HepG2 (cell line): ENCODE measurements at regions not wholly inside any gene's neighbourhood (a gene's known extent, or its start where the extent isn't known, plus 50 kb on each side); places are given as distances from the start of the nearest gene placed in this dataset.
A peak's percentile ranks its signal among the peaks of the same experiment; 100 is the strongest.

Experiments used
- AGO2 ChIP-seq: fragments of 200-400 bp; formaldehyde crosslinking; optimal IDR thresholded peaks from 2 replicates; pipeline ENCODE3; 2017; ENCODE audit warnings: mild to moderate bottlenecking, low read depth, low read length, moderate library complexity
- ATF4 ChIP-seq, 2 experiments: fragments of 450-650 bp in 1 of 2; sonication (generic) in 1 of 2; formaldehyde crosslinking; IDR thresholded peaks; 2 replicates each; pipeline versions ENCODE4 v1.5.0 to v1.8.0; 2020 to 2022; ENCODE audit warnings: mild to moderate bottlenecking in 1 of 2, missing genetic modification reagents in 1 of 2
- EHMT2 ChIP-seq: fragments of 200-600 bp; sonication (generic); IDR thresholded peaks from 2 replicates; pipeline ENCODE4 v1.7.0; 2017; ENCODE audit warnings: antibody characterized with exemption, low read depth, low read length, borderline replicate concordance
- FOSL2 ChIP-seq: sonication (generic); formaldehyde crosslinking; IDR thresholded peaks from 2 replicates; pipeline ENCODE4 v1.4.0; 2020; ENCODE audit warnings: missing genetic modification reagents
- FOXC1 ChIP-seq: sonication (generic); formaldehyde crosslinking; IDR thresholded peaks from 2 replicates; pipeline ENCODE4 v1.8.0; 2022; ENCODE audit warnings: mild to moderate bottlenecking, missing genetic modification reagents, borderline replicate concordance
- GTF3A ChIP-seq: sonication (generic); formaldehyde crosslinking; conservative IDR thresholded peaks from 2 replicates; pipeline ENCODE4 v1.4.0; 2020; ENCODE audit warnings: mild to moderate bottlenecking, missing genetic modification reagents
- KAT8 ChIP-seq: IDR thresholded peaks from 2 replicates; pipeline ENCODE4 v1.6.1; 2016; ENCODE audit warnings: missing genetic modification reagents, missing compliant biosample characterization
- KDM1A ChIP-seq: IDR thresholded peaks from 2 replicates; pipeline ENCODE4 v1.6.1; 2016; ENCODE audit warnings: missing compliant biosample characterization
- KDM3A ChIP-seq: IDR thresholded peaks from 2 replicates; pipeline ENCODE4 v1.6.1; 2018; ENCODE audit warnings: low read depth, missing compliant biosample characterization
- MYPOP ChIP-seq: sonication (generic); formaldehyde crosslinking; IDR thresholded peaks from 2 replicates; pipeline ENCODE4 v1.8.1; 2023; ENCODE audit warnings: mild to moderate bottlenecking, moderate library complexity, missing genetic modification reagents
- PHB2 ChIP-seq: fragments of 450-650 bp; IDR thresholded peaks from 2 replicates; pipeline ENCODE4 v1.6.1; 2018; ENCODE audit not compliant: partially characterized antibody
- SIX1 ChIP-seq: sonication (generic); formaldehyde crosslinking; IDR thresholded peaks from 2 replicates; pipeline ENCODE4 v1.4.0; 2020; ENCODE audit warnings: missing genetic modification reagents, borderline replicate concordance
- TBX3 ChIP-seq: fragments of 450-650 bp; IDR thresholded peaks from 2 replicates; pipeline ENCODE4 v1.6.1; 2017; ENCODE audit warnings: antibody characterized with exemption, mild to moderate bottlenecking, inconsistent platforms, borderline replicate concordance
- TRIM24 ChIP-seq: sonication (generic); formaldehyde crosslinking; IDR thresholded peaks from 2 replicates; pipeline ENCODE4 v1.8.0; 2022; ENCODE audit warnings: mild to moderate bottlenecking, missing genetic modification reagents
- ZBTB20 ChIP-seq: sonication (generic); formaldehyde crosslinking; IDR thresholded peaks from 2 replicates; pipeline ENCODE4 v1.8.1; 2023; ENCODE audit warnings: missing genetic modification reagents, low read depth, mild to moderate bottlenecking, borderline replicate concordance
- ZBTB38 ChIP-seq: sonication (generic); formaldehyde crosslinking; IDR thresholded peaks from 2 replicates; pipeline ENCODE4 v1.5.1; 2020; ENCODE audit warnings: mild to moderate bottlenecking, missing genetic modification reagents
- ZBTB8A ChIP-seq: sonication (generic); formaldehyde crosslinking; IDR thresholded peaks from 2 replicates; pipeline ENCODE4 v1.4.0; 2020; ENCODE audit warnings: mild to moderate bottlenecking, low read depth, missing genetic modification reagents, borderline replicate concordance
- ZMYM3 ChIP-seq: sonication (generic); formaldehyde crosslinking; IDR thresholded peaks from 2 replicates; pipeline ENCODE4 v1.5.1; 2020; ENCODE audit warnings: mild to moderate bottlenecking, missing genetic modification reagents
- ZNF124 ChIP-seq: sonication (generic); formaldehyde crosslinking; IDR thresholded peaks from 2 replicates; pipeline ENCODE4 v1.4.0; 2020; ENCODE audit warnings: missing genetic modification reagents
- ZNF180 ChIP-seq: sonication (generic); formaldehyde crosslinking; IDR thresholded peaks from 2 replicates; pipeline ENCODE4 v1.4.0; 2020; ENCODE audit warnings: low read depth, missing genetic modification reagents, borderline replicate concordance
- ZNF367 ChIP-seq: sonication (generic); formaldehyde crosslinking; IDR thresholded peaks from 2 replicates; pipeline ENCODE4 v1.4.0; 2020; ENCODE audit warnings: missing genetic modification reagents, borderline replicate concordance
- ZNF446 ChIP-seq: sonication (generic); formaldehyde crosslinking; IDR thresholded peaks from 2 replicates; pipeline ENCODE4 v1.5.0; 2020; ENCODE audit warnings: mild to moderate bottlenecking, missing genetic modification reagents
- ZNF558 ChIP-seq: sonication (generic); formaldehyde crosslinking; IDR thresholded peaks from 2 replicates; pipeline ENCODE4 v1.9.0; 2022; ENCODE audit warnings: mild to moderate bottlenecking, missing genetic modification reagents, borderline replicate concordance
- ZNF709 ChIP-seq: sonication (generic); formaldehyde crosslinking; IDR thresholded peaks from 2 replicates; pipeline ENCODE4 v1.5.0; 2020; ENCODE audit warnings: mild to moderate bottlenecking, missing genetic modification reagents
- TF ChIP-seq, protein P1 (sequence below): sonication (generic); formaldehyde crosslinking; IDR thresholded peaks from 2 replicates; pipeline ENCODE4 v1.8.1; 2023; ENCODE audit warnings: mild to moderate bottlenecking, missing genetic modification reagents
- TF ChIP-seq, protein P2 (sequence below): IDR thresholded peaks from 2 replicates; pipeline ENCODE4 v1.4.0; 2020; ENCODE audit warnings: mild to moderate bottlenecking, missing genetic modification reagents

DNA sequence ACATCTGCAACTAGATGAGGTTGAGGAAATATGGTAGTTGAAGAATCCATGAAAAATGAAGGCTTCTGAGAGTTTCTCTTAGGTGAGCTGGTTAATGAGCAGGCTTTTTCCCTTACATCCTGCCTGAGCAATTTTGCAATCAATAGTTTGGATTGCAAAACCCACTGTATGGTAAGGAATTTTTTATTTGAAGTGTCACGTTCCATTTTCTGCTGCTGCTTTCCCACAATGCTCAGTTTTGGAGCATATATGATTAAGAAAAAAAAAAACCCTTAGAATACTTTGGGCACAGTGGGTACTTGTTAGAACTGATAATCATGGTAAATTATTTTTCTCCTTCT is 144.2 kb downstream of the PCSK1 start (continued):
- TF ChIP-seq SIX1 (0 out of 2 replicates have a peak, but pooled peaks have one; percentile 60), MYPOP (no peak; the same call in 1 of the 2 replicates), GTF3A (CRISPR knock-in tag) (no peak), TRIM24 (CRISPR knock-in tag) (peak; percentile 84; the same call in 1 of the 2 replicates), ZNF367 (CRISPR knock-in tag) (no peak), AGO2 (no peak), KAT8 (CRISPR knock-in tag) (0 out of 2 replicates have a peak, but pooled peaks have one; percentile 24), ZNF180 (CRISPR knock-in tag) (no peak), ZNF446 (CRISPR knock-in tag) (no peak), PHB2 (no peak), FOXC1 (no peak), FOSL2 (CRISPR knock-in tag) (0 out of 2 replicates have a peak, but pooled peaks have one; percentile 7), KDM1A (CRISPR knock-in tag) (no peak), ZNF709 (CRISPR knock-in tag) (no peak), KDM3A (CRISPR knock-in tag) (no peak; the same call in 1 of the 2 replicates), EHMT2 (no peak), TBX3 (no peak), ZBTB20 (CRISPR knock-in tag) (no peak), ZNF124 (CRISPR knock-in tag) (0 out of 2 replicates have a peak, but pooled peaks have one; percentile 28), ZBTB8A (CRISPR knock-in tag) (no peak), ATF4 (CRISPR knock-in tag; IDR thresholded peaks at IDR 0.05) (peak in 1 of 2 experiments; percentile 71; a peak in 2 of 4 replicates), ZMYM3 (CRISPR knock-in tag) (no peak), ZBTB38 (CRISPR knock-in tag) (no peak), ZNF558 (CRISPR knock-in tag) (no peak)
- TF ChIP-seq, protein P1, sequence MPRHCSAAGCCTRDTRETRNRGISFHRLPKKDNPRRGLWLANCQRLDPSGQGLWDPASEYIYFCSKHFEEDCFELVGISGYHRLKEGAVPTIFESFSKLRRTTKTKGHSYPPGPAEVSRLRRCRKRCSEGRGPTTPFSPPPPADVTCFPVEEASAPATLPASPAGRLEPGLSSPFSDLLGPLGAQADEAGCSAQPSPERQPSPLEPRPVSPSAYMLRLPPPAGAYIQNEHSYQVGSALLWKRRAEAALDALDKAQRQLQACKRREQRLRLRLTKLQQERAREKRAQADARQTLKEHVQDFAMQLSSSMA (CRISPR knock-in tag) = no peak
- TF ChIP-seq, protein P2, sequence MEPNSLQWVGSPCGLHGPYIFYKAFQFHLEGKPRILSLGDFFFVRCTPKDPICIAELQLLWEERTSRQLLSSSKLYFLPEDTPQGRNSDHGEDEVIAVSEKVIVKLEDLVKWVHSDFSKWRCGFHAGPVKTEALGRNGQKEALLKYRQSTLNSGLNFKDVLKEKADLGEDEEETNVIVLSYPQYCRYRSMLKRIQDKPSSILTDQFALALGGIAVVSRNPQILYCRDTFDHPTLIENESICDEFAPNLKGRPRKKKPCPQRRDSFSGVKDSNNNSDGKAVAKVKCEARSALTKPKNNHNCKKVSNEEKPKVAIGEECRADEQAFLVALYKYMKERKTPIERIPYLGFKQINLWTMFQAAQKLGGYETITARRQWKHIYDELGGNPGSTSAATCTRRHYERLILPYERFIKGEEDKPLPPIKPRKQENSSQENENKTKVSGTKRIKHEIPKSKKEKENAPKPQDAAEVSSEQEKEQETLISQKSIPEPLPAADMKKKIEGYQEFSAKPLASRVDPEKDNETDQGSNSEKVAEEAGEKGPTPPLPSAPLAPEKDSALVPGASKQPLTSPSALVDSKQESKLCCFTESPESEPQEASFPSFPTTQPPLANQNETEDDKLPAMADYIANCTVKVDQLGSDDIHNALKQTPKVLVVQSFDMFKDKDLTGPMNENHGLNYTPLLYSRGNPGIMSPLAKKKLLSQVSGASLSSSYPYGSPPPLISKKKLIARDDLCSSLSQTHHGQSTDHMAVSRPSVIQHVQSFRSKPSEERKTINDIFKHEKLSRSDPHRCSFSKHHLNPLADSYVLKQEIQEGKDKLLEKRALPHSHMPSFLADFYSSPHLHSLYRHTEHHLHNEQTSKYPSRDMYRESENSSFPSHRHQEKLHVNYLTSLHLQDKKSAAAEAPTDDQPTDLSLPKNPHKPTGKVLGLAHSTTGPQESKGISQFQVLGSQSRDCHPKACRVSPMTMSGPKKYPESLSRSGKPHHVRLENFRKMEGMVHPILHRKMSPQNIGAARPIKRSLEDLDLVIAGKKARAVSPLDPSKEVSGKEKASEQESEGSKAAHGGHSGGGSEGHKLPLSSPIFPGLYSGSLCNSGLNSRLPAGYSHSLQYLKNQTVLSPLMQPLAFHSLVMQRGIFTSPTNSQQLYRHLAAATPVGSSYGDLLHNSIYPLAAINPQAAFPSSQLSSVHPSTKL (CRISPR knock-in tag) = peak; percentile 76
